Inflammatory macrophage (primary cell): ENCODE measurements at regions not wholly inside any gene's neighbourhood (a gene's known extent, or its start where the extent isn't known, plus 50 kb on each side); places are given as distances from the start of the nearest gene placed in this dataset.

ENCODE experiments used
- DNase-seq, 2 donors: peaks; one replicate each; pipeline ENCODE4 v3.0.0-alpha.2; 2020 to 2022

DNA sequence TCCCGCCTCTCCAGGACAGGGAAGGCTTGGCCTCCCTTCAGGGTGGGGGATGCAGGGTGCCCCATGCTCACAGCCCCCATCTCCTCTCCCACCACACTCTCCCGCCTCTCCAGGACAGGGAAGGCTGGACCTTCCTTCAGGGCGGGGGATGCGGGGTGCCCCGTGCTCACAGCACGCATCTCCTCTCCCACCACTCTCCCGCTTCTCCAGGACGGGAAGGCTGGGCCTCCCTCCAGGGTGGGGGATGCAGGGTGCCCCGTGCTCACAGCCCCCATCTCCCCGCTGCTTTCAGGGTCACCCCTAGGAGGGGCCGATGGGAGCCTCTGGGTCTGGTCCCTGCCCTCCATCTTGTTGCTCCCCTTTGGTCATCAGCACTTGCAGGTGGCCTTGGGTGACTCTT is 348.0 kb downstream of the CTTN start:
- DNase-seq = no peak

DNA sequence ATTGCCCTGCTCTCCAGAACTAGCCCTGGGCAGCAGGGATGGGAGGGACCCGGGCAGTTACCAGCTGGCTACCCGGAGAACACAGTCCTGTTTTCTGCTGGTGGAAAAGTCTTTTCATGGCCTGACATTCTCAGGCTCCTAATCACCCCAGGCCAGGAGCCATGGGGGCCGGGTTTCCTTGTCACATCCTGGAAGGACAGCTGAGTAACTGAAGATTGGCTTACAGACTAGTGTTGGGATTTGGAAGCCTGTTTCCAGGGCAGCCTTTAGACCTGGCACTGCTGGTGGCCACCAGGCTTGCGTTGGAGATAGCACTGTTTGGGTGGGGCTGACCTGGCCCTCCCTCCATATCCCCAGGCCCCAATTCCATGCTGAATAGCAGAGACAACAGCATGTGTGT is 349.0 kb downstream of the CTTN start:
- no peak for DNase-seq

DNA sequence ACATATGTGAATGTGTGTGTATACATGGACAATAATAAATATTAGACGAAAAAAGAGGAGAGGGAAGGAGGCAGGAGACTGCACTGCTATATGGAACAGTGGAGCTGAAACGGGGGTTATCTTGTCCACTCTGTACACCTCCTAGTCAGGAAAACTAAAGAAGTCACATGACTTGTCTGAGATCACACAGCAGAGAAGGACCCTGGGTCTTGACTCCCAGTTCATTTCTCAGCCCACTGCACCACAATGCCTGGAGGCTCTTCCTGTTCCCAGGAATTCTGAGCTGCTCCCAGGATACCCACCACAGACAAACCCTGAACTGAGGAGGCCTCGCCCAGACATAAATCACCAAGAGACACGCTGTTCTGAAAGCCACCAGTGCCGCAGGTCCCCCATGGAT is 349.6 kb downstream of the CTTN start:
- no peak for DNase-seq

DNA sequence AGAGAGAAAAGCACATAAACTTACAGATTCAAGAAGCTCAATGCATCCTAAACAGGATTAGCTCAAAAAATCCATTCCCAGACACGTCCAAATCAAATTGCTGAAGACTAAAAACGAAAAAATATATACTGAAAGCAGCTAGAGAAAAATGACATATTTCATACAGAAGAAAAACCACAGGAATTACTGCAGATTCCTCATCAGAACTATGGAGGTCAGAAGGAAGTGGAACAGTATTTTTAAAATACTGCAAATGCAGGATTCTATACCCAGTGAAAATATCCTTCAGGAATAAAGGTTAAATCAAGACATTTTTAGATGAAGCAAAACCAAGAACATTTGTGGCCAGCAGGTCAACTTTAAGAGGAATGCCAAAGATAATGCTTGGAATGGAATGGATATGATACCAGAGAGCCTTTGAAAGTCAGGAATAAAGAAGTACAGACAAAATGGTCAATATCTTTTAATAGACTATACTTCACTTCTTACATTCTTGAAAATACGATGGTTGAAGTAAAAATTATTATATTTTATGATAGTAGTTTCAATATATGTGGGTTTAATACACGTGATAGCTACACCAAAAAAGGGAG is 352.9 kb downstream of the CTTN start:
- DNase-seq = no peak

DNA sequence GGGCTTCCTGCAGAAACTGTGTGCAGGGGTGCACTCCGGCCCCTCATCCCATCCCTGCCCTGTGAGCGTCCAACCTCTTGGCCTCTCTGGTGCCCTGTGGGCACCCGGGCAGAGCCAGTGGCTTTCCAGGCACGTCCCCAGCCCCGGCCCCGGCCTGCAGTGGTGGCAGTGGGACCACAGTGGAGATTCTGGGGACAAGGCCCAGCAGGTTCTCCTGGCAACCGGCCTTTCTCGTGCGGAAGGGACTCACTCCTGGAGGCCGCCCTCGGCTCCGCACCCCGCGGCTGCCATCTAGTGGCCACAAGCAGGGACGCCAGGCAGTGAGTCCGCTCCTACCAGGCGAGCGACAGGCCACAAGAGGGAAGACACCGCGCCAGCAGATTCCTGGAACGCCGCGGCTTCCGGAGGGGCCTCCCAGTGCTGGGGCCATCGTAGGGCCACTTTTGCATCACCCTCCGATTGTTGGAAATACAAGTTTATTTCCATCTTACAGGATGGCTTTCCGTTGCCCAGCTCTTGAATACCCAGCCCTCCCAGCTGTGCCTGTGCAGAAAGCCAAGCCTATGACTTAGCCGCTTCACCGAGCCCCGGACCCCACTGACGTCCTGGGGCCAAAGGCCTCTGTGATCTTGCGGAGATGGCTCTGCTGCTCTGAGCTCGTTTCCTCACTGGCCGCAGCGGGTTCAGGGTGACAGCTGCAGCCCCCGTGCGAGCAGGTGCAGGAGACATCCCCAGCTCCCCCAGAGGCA is 357.3 kb downstream of the CTTN start:
- DNase-seq = peak; percentile 62 to 67

DNA sequence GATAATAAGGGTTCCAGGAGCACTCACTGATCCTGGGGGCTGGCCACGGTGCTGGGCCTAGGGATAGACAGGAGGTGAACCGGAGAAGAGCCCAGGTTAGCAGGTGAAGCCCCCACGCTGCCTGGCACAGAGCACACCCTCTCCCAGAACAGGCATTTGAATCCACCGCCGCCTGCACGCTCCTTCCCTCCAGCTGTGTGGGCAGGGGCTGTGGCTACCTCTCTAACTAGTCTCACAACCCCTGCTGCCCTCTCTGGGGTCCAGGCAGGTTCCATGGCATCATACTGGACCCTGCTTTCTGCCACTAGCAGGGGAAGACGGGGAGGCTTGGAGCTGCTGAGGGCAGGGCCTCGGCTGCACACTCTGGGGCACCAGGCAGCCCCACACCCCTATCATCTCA is 358.0 kb downstream of the CTTN start:
- DNase-seq = no peak

DNA sequence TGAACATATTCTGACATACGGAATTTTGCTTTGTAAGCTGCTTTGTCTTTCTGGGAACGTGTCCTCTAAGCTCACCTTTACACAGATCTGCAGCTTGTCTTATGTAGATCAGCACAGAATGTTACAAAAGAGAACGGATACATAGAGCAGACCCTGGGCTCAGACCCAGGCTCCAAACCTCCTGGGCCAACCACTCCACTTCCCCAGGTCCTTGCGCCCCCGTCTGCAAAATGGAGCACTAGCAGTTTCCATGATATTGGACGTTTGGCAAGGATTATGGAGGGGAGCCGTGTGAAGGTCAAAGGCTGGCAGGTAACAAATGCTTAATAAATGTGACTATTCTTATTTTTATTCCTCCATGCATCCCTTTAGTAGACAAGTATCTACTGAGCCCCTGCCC is 358.4 kb downstream of the CTTN start:
- DNase-seq = no peak

DNA sequence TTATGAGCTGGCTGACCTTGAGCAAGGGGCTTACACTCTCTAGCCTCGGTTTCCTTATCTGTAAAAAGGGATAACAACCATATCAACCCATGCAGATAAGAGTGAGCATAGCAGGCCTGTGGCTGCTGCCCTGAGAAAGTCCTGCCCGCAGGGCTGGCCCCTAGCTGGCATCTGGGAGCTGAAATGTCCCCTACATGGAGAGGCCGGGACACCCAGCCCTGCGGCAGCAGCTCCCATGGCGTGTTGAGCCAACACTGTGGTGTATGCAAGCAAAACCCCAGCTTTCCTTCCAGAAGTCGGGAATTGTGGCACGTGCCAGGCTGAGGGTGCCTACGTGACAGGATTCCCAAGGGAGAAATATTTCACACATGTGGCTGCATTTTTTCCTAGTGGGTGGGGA is 358.9 kb downstream of the CTTN start:
- DNase-seq = no peak

DNA sequence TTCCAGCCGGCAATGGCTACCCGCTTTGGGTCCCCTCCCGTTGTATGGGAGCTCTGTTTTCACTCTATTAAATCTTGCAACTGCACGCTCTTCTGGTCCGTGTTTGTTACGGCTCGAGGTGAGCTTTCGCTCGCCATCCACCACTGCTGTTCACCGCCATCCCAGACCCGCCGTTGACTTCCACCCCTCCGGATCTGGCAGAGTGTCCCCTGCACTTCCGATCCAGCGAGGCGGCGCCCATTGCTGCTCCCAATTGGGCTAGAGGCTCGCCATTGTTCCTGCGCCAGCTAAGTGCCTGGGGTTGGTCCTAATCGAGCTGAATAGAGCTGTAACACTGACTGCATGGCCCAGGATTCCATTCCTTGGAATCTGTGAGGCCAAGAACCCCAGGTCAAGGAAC is 359.9 kb downstream of the CTTN start:
- DNase-seq = no peak

DNA sequence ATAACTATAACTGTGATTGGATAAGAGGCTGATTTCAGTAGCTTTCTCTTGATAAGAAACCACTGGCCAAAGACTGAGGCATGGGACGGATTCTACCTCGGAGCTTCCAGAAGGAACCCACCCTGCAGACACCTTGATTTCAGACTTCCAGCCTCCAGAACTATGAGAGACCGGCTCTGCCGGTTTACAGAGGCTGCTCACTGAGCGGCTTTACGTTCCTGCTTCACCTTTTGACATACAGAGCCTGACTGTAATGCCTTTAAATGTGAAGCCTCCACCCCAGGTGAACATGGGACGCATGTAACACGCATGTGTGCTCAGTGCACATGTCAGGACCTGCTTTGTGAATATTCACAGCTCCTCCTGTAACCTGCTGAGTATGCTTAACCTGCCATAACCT is 361.5 kb downstream of the CTTN start:
- DNase-seq = no peak

DNA sequence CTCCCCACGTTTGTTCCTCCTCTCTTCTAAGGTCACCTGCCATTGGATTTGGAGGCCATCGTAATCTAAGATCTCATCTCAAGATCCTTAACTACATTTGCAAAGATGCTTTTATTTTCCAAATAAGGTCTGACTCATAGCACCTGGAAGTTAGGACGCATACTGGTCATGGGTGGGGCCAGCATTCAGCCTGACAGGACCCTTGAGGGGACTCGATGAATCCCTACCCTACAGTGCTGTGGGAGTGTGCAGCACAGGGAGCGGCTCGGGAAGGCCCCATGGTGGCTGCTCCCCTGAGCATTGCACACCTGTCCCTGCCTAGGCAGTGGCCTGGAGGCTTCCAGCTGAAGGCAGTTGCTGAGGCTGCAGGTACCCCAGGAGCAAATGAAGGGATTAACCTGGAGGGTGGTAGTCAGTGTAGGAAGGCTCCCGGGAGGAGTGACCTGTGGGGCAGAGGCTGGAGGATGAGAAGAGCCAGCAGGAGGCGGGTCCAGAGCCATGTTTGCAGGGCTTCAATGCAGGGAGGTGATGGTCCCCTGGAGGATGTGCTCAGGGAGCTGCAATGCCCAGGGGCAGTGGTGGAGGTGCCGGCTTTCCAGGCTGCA is 362.2 kb downstream of the CTTN start:
- no peak for DNase-seq

DNA sequence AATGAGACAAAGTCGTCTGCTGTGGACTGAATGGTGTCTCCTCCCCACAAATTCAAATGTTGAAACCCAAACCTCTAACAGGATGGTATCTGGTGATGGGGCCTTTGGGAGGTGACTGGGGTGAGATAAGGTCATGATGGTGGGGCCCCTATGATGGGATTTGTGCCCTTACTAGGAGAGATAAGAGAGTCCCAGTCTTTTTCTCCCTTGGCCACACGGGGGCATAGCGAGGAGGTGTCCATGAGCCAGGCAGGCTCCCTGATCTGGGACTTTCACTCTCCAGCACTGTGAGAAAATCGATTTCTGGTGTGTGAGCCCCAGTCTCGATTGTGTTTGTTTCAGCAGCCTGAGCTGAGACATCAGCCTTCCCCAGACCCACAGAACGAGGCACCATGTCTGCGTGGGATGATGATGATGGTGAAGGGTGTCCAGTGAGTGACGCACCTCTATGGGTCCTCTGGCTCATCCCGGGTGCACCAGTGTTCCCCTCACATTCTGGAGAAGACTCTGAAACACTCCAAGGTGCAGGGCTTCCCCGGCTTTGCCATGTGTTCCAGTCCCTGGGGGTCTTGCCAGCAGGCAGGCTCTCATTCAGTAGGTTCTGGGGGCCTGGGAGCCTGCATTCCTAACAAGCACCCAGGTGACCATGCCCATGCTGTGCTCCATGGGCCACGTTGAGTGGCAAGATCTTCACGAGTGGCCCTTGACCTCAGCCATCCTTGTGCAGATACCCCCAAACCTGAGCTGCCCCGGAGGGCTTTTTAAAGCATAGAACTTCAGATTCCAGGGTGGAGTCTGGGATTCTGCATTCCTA is 363.0 kb downstream of the CTTN start:
- no peak for DNase-seq

DNA sequence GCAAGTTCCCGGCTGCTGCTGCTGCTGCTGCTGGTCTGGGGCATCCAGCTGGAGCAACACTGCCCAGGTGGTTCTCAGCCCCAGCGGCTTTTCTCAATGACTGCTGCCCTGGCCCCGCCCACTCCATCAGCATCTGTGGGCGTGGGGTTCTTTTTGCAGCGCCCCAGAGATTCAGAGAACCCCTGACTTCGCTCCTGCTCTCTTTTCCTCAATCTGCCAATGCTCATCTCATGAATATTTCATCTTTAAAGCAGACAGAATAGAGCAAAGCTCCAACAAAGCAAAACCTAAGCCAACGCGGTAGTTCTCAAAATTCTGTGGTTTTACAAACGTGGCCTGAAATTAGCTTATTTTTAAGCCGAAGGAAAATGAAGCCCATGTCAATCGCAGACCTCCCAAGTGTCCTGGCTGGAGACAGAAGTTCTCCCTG is 363.6 kb downstream of the CTTN start:
- no peak for DNase-seq

DNA sequence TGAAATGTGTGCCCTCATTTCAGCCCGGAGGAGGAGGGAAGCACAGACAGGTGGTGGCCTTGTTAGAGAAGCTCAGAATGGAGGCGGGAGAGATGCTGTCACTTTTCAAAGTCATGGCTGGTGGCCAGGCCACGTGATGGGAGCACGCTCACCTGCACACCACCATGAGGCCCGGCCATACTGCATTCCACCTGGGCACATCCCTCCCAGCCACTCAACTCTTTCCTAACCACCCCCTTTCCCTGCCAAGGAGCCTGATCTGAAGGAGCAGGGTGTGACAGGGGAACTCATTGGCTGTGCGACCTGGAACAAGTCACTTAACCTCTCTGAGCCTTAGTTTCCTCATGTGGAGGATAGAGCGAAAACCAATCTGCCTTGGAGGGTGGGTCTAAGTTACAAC is 364.5 kb downstream of the CTTN start:
- no peak for DNase-seq

DNA sequence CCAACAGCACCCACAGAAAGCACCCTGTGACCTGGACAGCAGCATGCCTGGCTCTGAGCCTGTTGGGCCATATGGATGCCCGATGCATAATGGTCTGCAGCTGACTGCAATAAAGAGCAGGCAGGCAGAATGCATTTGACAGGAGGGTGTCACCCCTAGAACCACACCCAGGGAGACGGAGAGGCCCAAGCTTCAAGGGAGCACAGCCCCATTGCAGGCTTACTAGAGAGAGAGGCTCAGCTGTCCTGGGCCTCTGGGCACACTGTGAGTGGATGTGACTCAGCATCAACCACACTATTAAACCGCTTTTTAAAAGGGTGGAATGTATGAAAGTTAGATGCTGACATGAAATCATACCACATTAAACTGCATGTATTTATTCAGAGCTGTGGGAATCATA is 365.3 kb downstream of the CTTN start:
- no peak for DNase-seq

DNA sequence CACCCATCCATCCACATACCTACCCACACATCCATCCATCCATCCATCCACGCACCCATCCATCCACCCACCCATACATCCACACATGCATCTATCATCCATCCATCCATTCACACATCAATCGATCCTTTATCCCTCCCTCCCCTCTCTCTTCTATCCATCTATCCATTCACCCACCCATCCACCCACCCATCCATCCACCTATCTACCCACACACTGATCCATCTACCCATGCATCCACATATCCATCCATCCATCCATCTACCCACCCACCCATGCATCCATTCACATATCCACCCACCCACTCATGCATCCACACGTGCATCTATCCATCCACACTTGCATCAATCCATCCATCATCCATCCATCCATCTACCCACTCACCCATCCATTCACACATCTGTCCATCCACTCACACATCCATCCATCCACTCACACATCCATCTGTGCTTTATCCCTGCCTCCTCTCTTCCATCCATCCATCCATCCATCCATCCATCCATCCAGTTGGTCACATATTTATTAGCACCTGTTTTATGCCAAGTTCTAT is 366.1 kb downstream of the CTTN start:
- DNase-seq = no peak

DNA sequence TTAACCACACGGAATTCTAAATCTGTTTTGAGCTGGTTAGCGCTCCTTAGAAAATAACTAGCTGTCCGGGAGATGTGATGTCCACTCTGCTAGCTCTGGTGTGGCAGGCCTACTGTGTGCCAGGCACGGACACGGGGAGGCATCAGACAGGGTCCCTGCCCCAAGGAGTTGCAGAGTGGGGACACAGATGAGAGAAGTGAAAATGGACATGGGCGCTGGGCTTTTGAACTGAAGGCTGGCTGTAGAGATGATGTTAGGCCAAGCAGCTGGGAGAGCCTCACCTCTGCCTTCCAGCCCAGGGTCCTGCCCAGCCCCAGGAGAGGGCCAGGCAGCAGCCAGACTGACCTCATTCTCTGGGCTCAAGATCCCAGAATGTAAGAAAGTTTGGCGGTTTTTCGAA is 368.6 kb downstream of the CTTN start:
- DNase-seq = no peak

DNA sequence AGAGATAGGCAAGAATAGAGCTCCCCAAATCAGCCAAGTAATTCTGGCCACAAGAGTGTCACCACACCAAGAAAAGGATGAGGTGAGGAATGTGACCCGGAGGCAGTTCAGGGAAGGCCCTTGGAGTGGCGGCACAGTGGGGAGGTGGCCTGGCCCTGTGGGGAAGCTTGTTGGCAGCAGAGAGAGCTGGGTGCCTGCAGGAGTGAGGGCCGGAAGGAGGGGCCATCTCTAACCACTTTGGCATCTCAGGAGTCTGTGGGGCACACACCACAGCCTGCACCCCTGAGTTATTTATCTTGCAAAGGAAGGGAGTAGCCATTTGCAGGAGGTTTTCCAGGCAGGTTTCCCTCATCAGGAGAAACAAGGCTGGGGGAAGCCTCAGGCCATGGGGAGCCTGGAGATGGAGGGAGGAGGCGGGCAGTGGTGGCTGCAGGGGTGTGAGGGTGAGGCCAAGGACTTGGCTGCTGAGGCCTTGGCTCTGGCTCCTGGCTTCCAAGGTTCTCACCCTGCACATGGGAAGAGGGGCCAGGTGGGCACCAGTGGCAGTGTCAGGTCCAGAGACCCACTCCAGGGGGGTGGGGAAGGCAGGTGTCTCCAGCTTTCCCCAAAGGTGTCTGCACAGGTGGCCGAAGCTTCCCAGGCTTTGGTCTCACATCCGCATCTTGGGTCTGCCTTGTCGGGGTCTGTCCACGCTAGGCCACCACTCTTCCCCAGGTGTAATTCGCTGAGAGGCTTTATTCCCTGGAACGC is 370.2 kb downstream of the CTTN start:
- DNase-seq = no peak

DNA sequence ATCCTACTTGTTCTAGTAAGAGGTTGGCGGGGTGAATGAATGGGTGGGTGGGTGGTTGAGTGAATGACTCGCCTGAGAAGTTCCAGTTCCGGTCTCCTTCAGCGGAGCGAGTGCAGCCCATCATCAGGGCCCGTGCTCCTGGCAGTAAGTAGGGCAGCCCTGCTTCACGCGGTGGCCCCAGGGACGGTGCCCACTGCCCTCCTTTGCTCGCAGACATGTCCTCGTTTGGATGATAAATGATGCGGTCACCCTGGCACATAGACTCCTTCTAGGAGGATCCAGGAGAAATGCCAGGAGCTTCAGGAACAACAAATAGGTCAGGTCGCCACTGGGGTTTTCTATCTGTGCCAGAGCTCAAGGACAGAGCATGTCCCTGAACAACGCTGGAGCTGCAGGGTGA is 370.8 kb downstream of the CTTN start:
- DNase-seq = no peak

DNA sequence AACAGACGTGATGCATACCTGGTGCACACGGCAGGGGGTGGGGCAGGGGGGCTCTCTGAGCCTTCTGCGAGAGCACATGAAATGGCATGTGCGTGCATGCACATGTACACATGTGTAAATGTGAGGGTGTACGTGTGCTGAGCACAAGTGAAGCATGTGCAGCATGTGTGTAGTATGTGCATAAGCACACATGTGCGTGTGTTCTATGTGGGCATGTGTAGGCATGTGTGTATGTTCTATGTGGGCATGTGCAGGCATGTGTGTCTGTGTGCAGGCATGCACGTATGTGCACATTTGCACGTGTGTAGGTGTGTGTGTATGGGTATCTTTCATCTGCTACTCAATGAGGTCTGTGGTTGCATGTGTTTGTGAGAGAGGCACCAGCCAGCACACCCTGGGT is 371.2 kb downstream of the CTTN start:
- DNase-seq = no peak

DNA sequence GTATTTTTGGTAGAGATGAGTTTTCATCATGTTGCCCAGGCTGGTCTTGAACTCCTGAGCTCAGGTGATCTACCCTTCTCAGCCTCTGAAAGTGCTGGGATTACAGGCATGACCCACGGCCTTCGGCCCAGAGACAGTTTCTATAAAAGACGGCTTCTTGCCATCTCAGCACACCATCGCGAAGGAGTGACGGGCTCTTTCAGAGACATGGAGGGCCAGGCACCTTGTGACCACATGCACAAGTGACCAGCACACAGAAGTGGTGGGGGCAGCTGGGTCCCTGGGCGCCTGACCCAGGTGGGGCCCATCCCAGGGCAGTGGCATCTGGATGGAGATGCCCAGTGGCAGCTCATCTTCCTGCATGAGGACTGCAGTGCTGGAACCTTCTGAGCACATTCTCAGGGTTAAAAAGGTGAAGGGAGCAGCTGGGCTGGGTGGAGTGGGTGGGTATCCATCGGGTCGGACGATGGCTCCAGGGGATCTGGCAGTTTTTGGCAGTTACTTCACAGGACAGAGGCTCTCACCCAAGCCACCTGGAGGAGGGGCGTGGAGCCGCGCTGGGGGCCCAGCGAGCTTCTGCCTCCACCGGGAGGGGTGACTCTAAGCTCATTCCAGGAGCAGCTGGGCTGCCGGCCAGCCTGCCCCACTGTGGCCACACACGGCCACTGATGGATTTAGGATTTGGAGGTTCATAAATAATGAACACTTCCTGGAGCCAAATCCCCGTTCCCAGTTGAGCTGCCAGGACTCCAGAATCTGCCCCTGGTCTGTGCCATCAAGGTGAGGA is 373.0 kb downstream of the CTTN start:
- DNase-seq = no peak

DNA sequence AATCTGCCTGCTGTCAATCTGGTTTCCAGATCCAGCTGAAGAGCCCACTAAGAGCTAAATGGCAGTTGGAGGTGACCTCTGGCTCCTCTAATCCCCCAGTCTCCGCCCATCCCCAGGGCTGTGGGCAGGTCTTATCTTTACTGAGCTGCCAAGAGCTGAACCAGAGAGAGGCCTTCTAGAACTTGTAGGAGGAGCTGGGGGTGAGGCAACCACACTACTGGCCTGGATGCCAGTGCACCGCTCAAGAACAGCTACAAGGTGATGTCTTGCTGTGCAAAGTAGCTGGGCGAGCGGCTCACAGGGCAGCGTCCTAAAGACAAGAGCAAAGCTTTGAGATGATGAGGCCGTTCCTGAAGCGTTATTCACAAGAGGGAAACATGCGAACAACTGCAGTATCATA is 374.6 kb downstream of the CTTN start:
- DNase-seq = no peak
